ENCODE measurements at regions not wholly inside any gene's neighbourhood (a gene's known extent, or its start where the extent isn't known, plus 50 kb on each side); places are given as distances from the start of the nearest gene placed in this dataset.
A peak's percentile ranks its signal among the peaks of the same experiment; 100 is the strongest.

- no peak for DNase-seq
These were observed 159.9 kb upstream of the DIPK2B start for GRCh38 chrX:45360571-45360970.

DNA sequence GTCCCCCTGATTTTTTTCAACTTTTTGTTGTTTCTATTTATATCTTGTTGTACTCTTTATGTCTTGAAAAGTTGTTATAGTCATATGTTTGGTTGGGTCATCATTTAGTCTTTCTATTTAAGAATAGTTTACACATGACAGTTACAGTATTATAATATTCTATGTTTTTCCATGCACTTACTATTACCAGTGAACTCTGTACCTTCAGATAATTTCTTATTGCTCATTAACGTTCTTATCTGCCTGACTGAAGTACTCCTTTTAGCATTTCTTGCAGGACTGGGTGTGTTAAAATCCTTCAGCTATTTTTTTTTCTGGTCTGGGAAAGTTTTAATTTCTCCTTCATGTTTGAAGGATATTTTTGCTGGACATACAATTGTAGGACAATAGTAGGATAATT is 157.7 kb upstream of the DIPK2B start:
- in situ Hi-C loops (cut with MboI; ENCODE audit: low pct_unique_long_range_greater_than_20kb, low sequenced_read_pairs) = no loop called here
- DNase-seq = no peak

More at GRCh38 chrX:45360571-45360970, 159.9 kb upstream of the DIPK2B start:
- in situ Hi-C loops (cut with MboI; ENCODE audit: low pct_unique_long_range_greater_than_20kb, low sequenced_read_pairs) = no loop called here

GRCh38 chrX:45353456-45353855 is 152.8 kb upstream of the DIPK2B start:
- in situ Hi-C loops (cut with MboI; ENCODE audit: low pct_unique_long_range_greater_than_20kb, low sequenced_read_pairs) = no loop called here
- no peak for DNase-seq

- in situ Hi-C loops (cut with MboI; ENCODE audit: low pct_unique_long_range_greater_than_20kb, low sequenced_read_pairs) = no loop called here
- no peak for DNase-seq
These were observed 151.9 kb upstream of the DIPK2B start for GRCh38 chrX:45352611-45353010.

- in situ Hi-C loops (cut with MboI; ENCODE audit: low pct_unique_long_range_greater_than_20kb, low sequenced_read_pairs) = no loop called here
These were observed 150.8 kb upstream of the DIPK2B start for GRCh38 chrX:45351478-45351877.

DNA sequence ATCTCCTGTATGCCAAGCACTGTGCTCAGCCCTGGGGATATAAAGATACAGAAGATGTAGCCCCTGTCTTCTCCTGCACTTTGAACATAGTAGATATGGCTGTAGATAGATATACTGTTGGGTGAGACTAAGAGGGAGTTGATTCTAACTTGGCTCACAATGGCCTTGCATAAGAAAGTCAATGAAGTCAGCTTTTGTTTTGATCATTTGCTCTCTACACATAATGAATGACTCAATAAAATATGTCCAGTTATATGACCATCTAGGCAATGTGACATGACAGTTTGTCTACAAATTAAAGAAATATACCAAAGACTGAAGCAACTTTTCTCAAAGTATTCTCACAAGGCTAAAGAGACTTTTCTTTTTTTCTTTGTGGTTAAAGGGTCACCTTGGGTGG is 147.6 kb upstream of the DIPK2B start:
- in situ Hi-C loops (cut with MboI; ENCODE audit: low pct_unique_long_range_greater_than_20kb, low sequenced_read_pairs) = no loop called here
- no peak for DNase-seq

More at GRCh38 chrX:45351478-45351877, 150.8 kb upstream of the DIPK2B start:
- DNase-seq = no peak

DNA sequence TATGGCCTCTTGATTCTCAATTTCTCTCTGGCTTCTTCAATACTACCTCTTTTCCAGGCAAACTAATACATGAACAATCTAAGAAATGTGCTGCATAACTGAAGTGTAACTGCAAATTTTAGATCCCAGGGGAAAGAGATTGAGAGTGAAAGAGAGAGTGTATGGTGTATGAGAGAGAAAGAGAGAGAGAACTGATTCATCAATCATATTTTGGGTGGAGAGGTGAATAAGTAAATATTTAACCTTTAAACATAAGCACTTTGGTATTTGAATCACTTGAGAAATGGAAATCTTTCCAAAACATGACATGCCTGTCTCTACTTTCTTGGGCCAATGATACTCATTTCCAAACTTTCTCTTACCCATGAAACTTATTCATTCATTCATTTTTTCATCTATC is 147.2 kb upstream of the DIPK2B start:
- DNase-seq = no peak
- in situ Hi-C loops (cut with MboI; ENCODE audit: low pct_unique_long_range_greater_than_20kb, low sequenced_read_pairs) = no loop called here

DNA sequence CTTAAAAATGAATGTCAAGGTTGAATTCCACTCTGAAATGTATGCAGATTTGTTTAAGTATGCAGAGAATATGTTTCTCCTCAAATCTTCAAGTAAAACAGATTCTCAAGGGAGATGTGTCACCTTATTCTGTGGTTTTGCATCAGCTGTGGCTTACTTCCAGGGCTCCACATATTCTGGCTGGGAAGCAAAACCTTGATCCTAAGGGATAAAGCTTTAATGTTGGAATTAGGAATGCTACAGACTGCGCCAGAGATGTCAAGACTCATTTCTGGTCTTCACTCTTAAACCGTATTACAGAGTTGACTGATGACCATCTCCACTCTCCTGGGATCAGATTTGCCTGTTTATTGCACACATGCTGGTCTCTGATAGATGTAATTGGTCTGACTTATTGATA is 143.9 kb upstream of the DIPK2B start:
- in situ Hi-C loops (cut with MboI; ENCODE audit: low pct_unique_long_range_greater_than_20kb, low sequenced_read_pairs) = no loop called here
- DNase-seq = no peak

DNA sequence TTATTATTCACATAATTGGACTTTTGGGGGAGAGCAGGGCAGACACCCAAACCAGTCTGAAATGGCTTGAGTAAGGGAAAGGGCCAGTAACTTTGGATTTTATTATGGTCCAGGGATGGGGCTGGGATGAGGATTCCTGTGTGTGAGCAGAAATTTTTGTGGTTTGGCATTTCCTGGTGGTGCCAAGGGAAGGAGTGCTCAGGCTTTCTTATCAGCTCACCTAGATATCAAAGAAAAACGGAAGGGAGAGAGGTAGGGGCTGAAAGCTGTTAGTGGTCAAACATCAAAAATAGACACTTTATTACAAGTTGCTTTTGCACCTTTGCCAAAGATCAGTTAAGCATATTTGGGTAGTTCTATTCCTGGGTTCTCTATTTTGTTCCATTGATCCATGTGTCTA is 128.5 kb upstream of the DIPK2B start:
- DNase-seq = no peak
- in situ Hi-C loops (cut with MboI; ENCODE audit: low pct_unique_long_range_greater_than_20kb, low sequenced_read_pairs) = no loop called here

- DNase-seq = no peak
- in situ Hi-C loops (cut with MboI; ENCODE audit: low pct_unique_long_range_greater_than_20kb, low sequenced_read_pairs) = no loop called here
These were observed 124.3 kb upstream of the DIPK2B start for GRCh38 chrX:45324941-45325340.

- DNase-seq = no peak
- in situ Hi-C loops (cut with MboI; ENCODE audit: low pct_unique_long_range_greater_than_20kb, low sequenced_read_pairs) = no loop called here
These were observed 122.7 kb upstream of the DIPK2B start for GRCh38 chrX:45323387-45323786.

DNA sequence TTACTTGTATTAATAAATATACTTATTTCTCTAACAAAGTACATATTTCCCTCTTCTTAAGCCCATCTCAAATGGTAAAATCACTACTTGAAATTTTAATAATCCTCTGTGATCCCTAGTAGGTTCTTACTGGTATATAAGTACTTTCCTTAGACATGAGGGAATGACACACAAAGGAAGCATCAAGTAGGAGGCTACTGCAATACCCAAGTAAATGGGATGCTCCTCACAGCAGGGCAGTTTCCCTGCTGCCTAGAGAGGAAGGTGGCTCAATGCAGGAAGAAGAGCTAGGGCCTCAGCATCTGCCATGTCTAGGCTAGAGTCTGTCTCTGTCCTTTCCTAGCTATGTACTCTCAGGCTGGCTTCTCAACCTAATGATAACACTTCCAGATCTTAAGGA is 122.1 kb upstream of the DIPK2B start:
- no peak for DNase-seq
- in situ Hi-C loops (cut with MboI; ENCODE audit: low pct_unique_long_range_greater_than_20kb, low sequenced_read_pairs) = no loop called here

DNA sequence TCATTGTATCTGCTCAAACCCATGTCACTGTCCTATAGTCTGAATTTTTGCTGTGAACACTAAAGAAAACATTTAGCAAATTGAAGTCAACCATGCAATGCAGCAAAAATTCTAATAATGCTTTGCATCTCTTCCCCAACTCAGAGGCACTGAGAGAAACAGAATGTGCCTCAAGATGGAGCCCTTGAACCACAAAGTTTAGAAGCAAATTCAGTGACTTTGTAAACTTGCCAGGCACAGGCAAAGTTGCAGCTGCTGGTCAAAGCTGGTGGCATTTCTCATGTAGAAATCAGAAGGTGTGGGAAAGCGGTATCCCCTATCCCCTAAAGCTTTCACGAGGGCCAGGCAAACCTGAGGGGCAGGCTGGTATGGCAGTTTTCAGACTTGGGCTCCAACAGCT is 121.7 kb upstream of the DIPK2B start:
- DNase-seq = peak; percentile 44
- in situ Hi-C loops (cut with MboI; ENCODE audit: low pct_unique_long_range_greater_than_20kb, low sequenced_read_pairs) = no loop called here

- no peak for DNase-seq
- in situ Hi-C loops (cut with MboI; ENCODE audit: low pct_unique_long_range_greater_than_20kb, low sequenced_read_pairs) = no loop called here
These were observed 119.5 kb upstream of the DIPK2B start for GRCh38 chrX:45320191-45320590.

- no peak for DNase-seq
- in situ Hi-C loops (cut with MboI; ENCODE audit: low pct_unique_long_range_greater_than_20kb, low sequenced_read_pairs) = no loop called here
These were observed 109.1 kb upstream of the DIPK2B start for GRCh38 chrX:45309801-45310200.

- in situ Hi-C loops (cut with MboI; ENCODE audit: low pct_unique_long_range_greater_than_20kb, low sequenced_read_pairs) = no loop called here
- DNase-seq = no peak
These were observed 108.4 kb upstream of the DIPK2B start for GRCh38 chrX:45309096-45309495.

GRCh38 chrX:45306794-45307193 is 106.1 kb upstream of the DIPK2B start:
- in situ Hi-C loops (cut with MboI; ENCODE audit: low pct_unique_long_range_greater_than_20kb, low sequenced_read_pairs) = no loop called here
- no peak for DNase-seq

GRCh38 chrX:45300638-45301037 is 100.0 kb upstream of the DIPK2B start:
- in situ Hi-C loops (cut with MboI; ENCODE audit: low pct_unique_long_range_greater_than_20kb, low sequenced_read_pairs) = no loop called here
- DNase-seq = peak; percentile 5

GRCh38 chrX:45295259-45295986 is 94.7 kb upstream of the DIPK2B start:
- in situ Hi-C loops (cut with MboI; ENCODE audit: low pct_unique_long_range_greater_than_20kb, low sequenced_read_pairs) = no loop called here
- DNase-seq = peak; percentile 53

GRCh38 chrX:45274576-45274975 is 73.9 kb upstream of the DIPK2B start:
- in situ Hi-C loops (cut with MboI; ENCODE audit: low pct_unique_long_range_greater_than_20kb, low sequenced_read_pairs) = no loop called here

DNA sequence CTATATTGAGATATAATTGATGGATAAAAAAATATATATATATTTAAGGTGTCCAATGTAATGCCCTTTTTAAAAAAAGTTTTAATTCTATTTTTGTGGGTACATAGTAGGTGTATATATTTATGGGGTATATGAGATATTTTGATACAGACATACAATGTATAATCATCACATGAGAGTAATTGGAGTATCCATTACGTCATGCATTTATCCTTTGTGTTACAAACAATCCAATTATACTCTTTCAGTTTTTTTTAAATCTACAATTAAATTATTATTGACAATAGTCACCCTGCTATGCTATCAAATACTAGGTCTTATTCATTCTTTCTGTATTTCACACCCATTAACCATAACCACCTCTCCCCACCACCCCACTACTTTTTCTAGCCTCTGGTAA is 66.3 kb upstream of the DIPK2B start:
- in situ Hi-C loops (cut with MboI; ENCODE audit: low pct_unique_long_range_greater_than_20kb, low sequenced_read_pairs) = no loop called here
- no peak for DNase-seq

More at GRCh38 chrX:45274576-45274975, 73.9 kb upstream of the DIPK2B start:
- no peak for DNase-seq

All from KBM-7 (cell line).